H1 (cell line): ENCODE measurements at regions not wholly inside any gene's neighbourhood (a gene's known extent, or its start where the extent isn't known, plus 50 kb on each side); places are given as distances from the start of the nearest gene placed in this dataset.

ENCODE experiments used
- CTCF ChIA-PET: fragments of 300-600 bp; sonication (Branson Sonifier 250); formaldehyde crosslinking; loops from one replicate; lab custom pipeline; 2021; ENCODE audit not compliant: partially characterized antibody; lab: Charles Lee
- POLR2A ChIA-PET: fragments of 300-600 bp; sonication (Branson Sonifier 250); formaldehyde crosslinking; loops from one replicate; lab custom pipeline; 2021; ENCODE audit warnings: inconsistent platforms; ENCODE audit not compliant: partially characterized antibody; lab: Charles Lee
- DNase-seq, 2 experiments: peaks; one replicate each; pipeline versions ENCODE4 v3.0.0 to v3.0.0-alpha.2; 2010 to 2022; ENCODE audit warnings: low spot score in 2 of 2, low read depth in 1 of 2, mixed read lengths in 1 of 2
- FAIRE-seq: peaks from 2 replicates; lab custom pipeline; 2011; peaks lifted over from hg19 to GRCh38; lab: Jason Lieb, UNC
- H2AFZ ChIP-seq: 2 replicates; pipeline ENCODE4 v1.8.1; 2012; ENCODE audit warnings: low read length, inconsistent platforms
- H2AK5ac ChIP-seq: 2 replicates; pipeline ENCODE4 v1.6.1; 2013; ENCODE audit warnings: low read depth, low read length
- H2BK120ac ChIP-seq: replicated peaks from 2 replicates; pipeline ENCODE3; 2013; ENCODE audit warnings: low read depth, low read length, inconsistent platforms
- H2BK12ac ChIP-seq: 2 replicates; pipeline ENCODE4 v1.6.1; 2013; ENCODE audit warnings: low read depth, low read length
- H2BK15ac ChIP-seq: 2 replicates; pipeline ENCODE4 v1.6.1; 2013; ENCODE audit warnings: low read length
- H2BK20ac ChIP-seq: 2 replicates; pipeline ENCODE4 v1.6.1; 2013; ENCODE audit warnings: low read length
- H2BK5ac ChIP-seq: 2 replicates; pipeline ENCODE4 v1.6.1; 2013; ENCODE audit warnings: low read depth, low read length
- H3K14ac ChIP-seq: 2 replicates; pipeline ENCODE4 v1.6.1; 2013; ENCODE audit warnings: inconsistent platforms; ENCODE audit not compliant: insufficient read length
- H3K18ac ChIP-seq: 2 replicates; pipeline ENCODE4 v1.6.1; 2013; ENCODE audit warnings: low read length; ENCODE audit errors: extremely low read depth
- H3K23ac ChIP-seq: 2 replicates; pipeline ENCODE4 v1.6.1; 2013; ENCODE audit warnings: inconsistent platforms; ENCODE audit not compliant: insufficient read length
- H3K23me2 ChIP-seq: 2 replicates; pipeline ENCODE4 v1.6.1; 2013; ENCODE audit warnings: low read depth, low read length
- H3K27ac ChIP-seq: 2 replicates; pipeline ENCODE4 v1.6.1; 2011; ENCODE audit warnings: low read depth, low read length, inconsistent platforms
- H3K27me3 ChIP-seq, 4 experiments: replicated peaks in 1 of 4; 1 replicate in 1 of 4; 2 replicates in 3 of 4; pipeline versions ENCODE4 v1.6.1 to v1.8.1; 2011 to 2013; ENCODE audit warnings: low read length in 3 of 4, mild to moderate bottlenecking in 3 of 4, inconsistent platforms in 2 of 4, mixed read lengths in 2 of 4, moderate library complexity in 1 of 4; ENCODE audit not compliant: control insufficient read depth in 3 of 4, insufficient read depth in 3 of 4; ENCODE audit errors: extremely low read depth in 1 of 4
- H3K36me3 ChIP-seq, 4 experiments: 2 replicates each; pipeline versions ENCODE4 v1.6.1 to v1.8.1; 2011 to 2013; ENCODE audit warnings: mild to moderate bottlenecking in 4 of 4, low read length in 3 of 4, moderate library complexity in 2 of 4, control low read depth in 1 of 4, inconsistent platforms in 1 of 4; ENCODE audit not compliant: insufficient read depth in 4 of 4, control insufficient read depth in 2 of 4
- H3K4ac ChIP-seq: replicated peaks from 2 replicates; pipeline ENCODE3; 2013; ENCODE audit warnings: low read length, low read depth, mixed read lengths, inconsistent platforms; ENCODE audit not compliant: insufficient read length
- H3K4me1 ChIP-seq, 4 experiments: replicated peaks in 1 of 4; 1 replicate in 1 of 4; 2 replicates in 3 of 4; pipeline versions ENCODE4 v1.6.1 to v1.8.1; 2011 to 2013; ENCODE audit warnings: low read length in 3 of 4, inconsistent platforms in 2 of 4, mixed read lengths in 1 of 4; ENCODE audit not compliant: insufficient read depth in 4 of 4, control insufficient read depth in 3 of 4
- H3K4me2 ChIP-seq, 2 experiments: 2 replicates each; pipeline versions ENCODE4 v1.6.1 to v1.8.1; 2011 to 2013; ENCODE audit warnings: low read depth in 2 of 2, low read length in 2 of 2, control low read depth in 1 of 2, inconsistent platforms in 1 of 2, mild to moderate bottlenecking in 1 of 2; ENCODE audit not compliant: insufficient read depth in 1 of 2
- H3K4me3 ChIP-seq, 4 experiments: fragments of 200-600, 300-600 bp in 1 of 4; sonication (generic), shearing (Covaris generic), sonication (Bioruptor Twin) in 1 of 4; 2 replicates each; pipeline versions ENCODE4 v1.5.1 to v1.8.1; 2011 to 2016; ENCODE audit warnings: low read length in 4 of 4, low read depth in 3 of 4, control low read depth in 2 of 4, inconsistent platforms in 2 of 4, mild to moderate bottlenecking in 2 of 4, mixed read lengths in 1 of 4, moderate library complexity in 1 of 4; ENCODE audit not compliant: insufficient read depth in 2 of 4; ENCODE audit errors: extremely low read depth in 1 of 4
- H3K56ac ChIP-seq: replicated peaks from 2 replicates; pipeline ENCODE3; 2013; ENCODE audit warnings: low read depth, mild to moderate bottlenecking, mixed read lengths, low read length, inconsistent platforms; ENCODE audit not compliant: insufficient read length
- H3K79me1 ChIP-seq: 2 replicates; pipeline ENCODE4 v1.6.1; 2013; ENCODE audit warnings: low read depth, low read length, control low read depth
- H3K79me2 ChIP-seq, 2 experiments: 2 replicates each; pipeline versions ENCODE4 v1.6.1 to v1.8.1; 2012 to 2013; ENCODE audit warnings: low read length in 2 of 2, mild to moderate bottlenecking in 2 of 2, inconsistent platforms in 1 of 2; ENCODE audit not compliant: insufficient read depth in 2 of 2, control insufficient read depth in 1 of 2
- H3K9ac ChIP-seq, 4 experiments: replicated peaks in 1 of 4; 1 replicate in 1 of 4; 2 replicates in 3 of 4; pipeline versions ENCODE4 v1.6.1 to v1.8.1; 2011 to 2013; ENCODE audit warnings: low read depth in 3 of 4, low read length in 3 of 4, control low read depth in 2 of 4, mild to moderate bottlenecking in 2 of 4, moderate library complexity in 2 of 4, inconsistent platforms in 1 of 4; ENCODE audit errors: extremely low read depth in 1 of 4
- H3K9me3 ChIP-seq, 2 experiments: 2 replicates each; pipeline versions ENCODE4 v1.6.1 to v1.8.1; 2012 to 2013; ENCODE audit warnings: mild to moderate bottlenecking in 2 of 2, moderate library complexity in 2 of 2, control low read depth in 1 of 2, inconsistent platforms in 1 of 2, low read depth in 1 of 2, low read length in 1 of 2, mixed read lengths in 1 of 2; ENCODE audit not compliant: insufficient read depth in 2 of 2
- H4K20me1 ChIP-seq, 2 experiments: replicated peaks in 1 of 2; 2 replicates each; pipeline versions ENCODE3 to v1.8.1; 2011 to 2013; ENCODE audit warnings: inconsistent platforms in 2 of 2, low read length in 2 of 2, mild to moderate bottlenecking in 1 of 2; ENCODE audit not compliant: insufficient read depth in 2 of 2, control insufficient read depth in 1 of 2
- H4K5ac ChIP-seq: 2 replicates; pipeline ENCODE4 v1.6.1; 2013; ENCODE audit warnings: low read length, low read depth, mixed read lengths, inconsistent platforms; ENCODE audit not compliant: insufficient read length
- H4K8ac ChIP-seq: 2 replicates; pipeline ENCODE4 v1.8.0; 2013; ENCODE audit warnings: mild to moderate bottlenecking, moderate library complexity, low read length, inconsistent platforms; ENCODE audit not compliant: insufficient read depth; ENCODE audit errors: extremely low read depth
- H4K91ac ChIP-seq: replicated peaks from 2 replicates; pipeline ENCODE3; 2013; ENCODE audit warnings: low read length, mixed read lengths, inconsistent platforms; ENCODE audit not compliant: insufficient read length
- HDAC2 ChIP-seq, 2 experiments: fragments of 300-600 bp in 1 of 2; sonication (generic) in 1 of 2; IDR thresholded peaks; 2 replicates each; pipeline ENCODE4 v1.6.1; 2011 to 2012; ENCODE audit warnings: low read depth in 2 of 2, low read length in 2 of 2, mild to moderate bottlenecking in 2 of 2, moderate library complexity in 2 of 2, borderline replicate concordance in 1 of 2, inconsistent platforms in 1 of 2
- WGBS, 2 experiments: shearing (Covaris generic) in 1 of 2; methylation state at CpG; one replicate each; pipeline versions ENCODE4 v1.1.6 to v1.1.7; 2013 to 2015; ENCODE audit warnings: low lambda C conversion rate in 2 of 2, mixed read lengths in 2 of 2, inconsistent platforms in 1 of 2, low coverage in 1 of 2, missing lambda C conversion rate in 1 of 2; ENCODE audit not compliant: insufficient replicate concordance in 2 of 2, insufficient coverage in 1 of 2, insufficient read length in 1 of 2; ENCODE audit errors: extremely low coverage in 1 of 2, missing lambda C conversion rate in 1 of 2; 5-methylcytosine and 5-hydroxymethylcytosine counted together

DNA sequence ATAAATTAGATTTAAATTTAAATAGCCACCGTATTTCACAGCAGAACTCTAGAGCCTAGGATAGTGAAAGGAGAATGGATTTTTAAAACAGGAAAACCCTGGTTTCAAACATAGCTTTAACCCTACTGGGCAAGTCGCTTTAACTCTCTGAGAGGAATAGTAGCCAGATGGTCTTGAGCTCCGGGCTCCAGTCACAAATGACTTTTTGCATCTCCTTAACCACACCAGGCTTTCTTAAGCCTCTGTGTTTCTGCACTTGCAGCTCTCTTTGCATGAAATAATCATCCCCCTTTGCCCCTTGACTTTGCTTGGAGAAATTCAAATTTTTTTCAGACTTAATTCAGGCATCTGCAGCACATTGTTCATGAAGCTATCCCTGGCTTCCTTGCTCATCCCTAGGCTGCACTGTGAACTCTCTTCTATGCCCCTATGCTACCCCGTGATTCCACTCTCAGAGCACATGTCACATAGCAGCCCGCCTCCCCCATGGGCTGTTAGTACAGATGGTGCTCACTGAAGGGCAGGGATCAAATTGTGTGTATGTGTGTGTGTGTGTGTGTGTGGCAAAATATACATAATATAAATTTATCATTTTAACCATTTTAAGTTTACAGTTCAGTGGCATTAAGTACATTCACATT is 68.8 kb upstream of the DAB1 start:
- TF ChIP-seq HDAC2 (IDR thresholded peaks at IDR 0.05; ENCODE audit: borderline replicate concordance in 1 of 2, low read depth in 2 of 2, low read length in 2 of 2), result no peak
- H2AK5ac ChIP-seq, result no peak overlapping the region
- H2BK15ac ChIP-seq, result no peak overlapping the region
- no peaks in the 10 kb centered on the region; the same call in 1 of the 2 replicates for H3K23me2 ChIP-seq
- H2BK5ac ChIP-seq, result no peak overlapping the region
- H4K91ac ChIP-seq, result no peak overlapping the region
- 83% methylated on average over 5 of the region's 5 CpGs; no CpG with 5 or more reads in 1 of the 2 experiments for WGBS, 2 experiments
- FAIRE-seq, result no peak
- H2BK12ac ChIP-seq, result no peak overlapping the region
- no peaks in the 10 kb centered on the region for H3K79me1 ChIP-seq
- no peak overlapping the region for H3K56ac ChIP-seq
- H2BK20ac ChIP-seq, result no peak overlapping the region
- ChIA-PET POLR2A (no interaction called here), CTCF (interaction anchor here (0.6 to 1.4 kb wide), 5 partner anchors 18 to 223 kb away, joined by 3 read pairs; no protein-coding TSS in a partner anchor)
- no peak overlapping the region for H3K4me2 ChIP-seq
- H3K14ac ChIP-seq, result no peak overlapping the region
- no peaks in the 10 kb centered on the region for H3K36me3 ChIP-seq
- H2BK120ac ChIP-seq, result no peak overlapping the region
- no peak overlapping the region for H3K9ac ChIP-seq
- H3K9me3 ChIP-seq, result no peaks in the 10 kb centered on the region
- no peaks in the 10 kb centered on the region for H3K79me2 ChIP-seq
- no peak overlapping the region for H4K5ac ChIP-seq
- H3K27me3 ChIP-seq, result no peaks in the 10 kb centered on the region
- H3K4me1 ChIP-seq, result peaks cover 0 to 10% (median under 1%) of the 10 kb centered on the region in 4 experiments; a peak in 2 of 7 replicates
- H3K23ac ChIP-seq, result no peak overlapping the region
- no peak overlapping the region for H3K4me3 ChIP-seq
- no peak overlapping the region for H2AFZ ChIP-seq
- no peak overlapping the region for H3K27ac ChIP-seq
- no peak overlapping the region for H3K4ac ChIP-seq
- no peaks in the 10 kb centered on the region for H4K20me1 ChIP-seq
- no peak for DNase-seq
- no peak overlapping the region for H4K8ac ChIP-seq
- H3K18ac ChIP-seq, result no peak overlapping the region
